Stimulated activated CD4-positive, alpha-beta T cell treated with anti-CD3 and anti-CD28 coated beads, Interleukin-4, amount 100 ng/mL, for 48 hours (primary cell): ENCODE measurements at regions not wholly inside any gene's neighbourhood (a gene's known extent, or its start where the extent isn't known, plus 50 kb on each side); places are given as distances from the start of the nearest gene placed in this dataset.
"Not testable (repeated sequence)": the region's sequence is repeated elsewhere in the genome, so short reads cannot be mapped to it uniquely, and the experiment has no call there.

Source experiments
- DNase-seq, 2 donors: peaks; one replicate each; pipeline ENCODE4 v3.0.0-alpha.2; 2020; ENCODE audit warnings: low read depth in 2 of 2

- DNase-seq = peak in 1 of 2 donors; percentile 8
Measured at GRCh38 chr9:105114318-105114717, 130.1 kb upstream of the SLC44A1 start.

GRCh38 chr9:105114964-105115728 lies 129.3 kb upstream of the SLC44A1 start:
- no peak for DNase-seq

GRCh38 chr9:105116052-105116868 lies 128.2 kb upstream of the SLC44A1 start:
- no peak for DNase-seq

- no peak for DNase-seq
Measured at GRCh38 chr9:105117234-105117633, 127.2 kb upstream of the SLC44A1 start.

GRCh38 chr9:105118636-105119035 lies 125.8 kb upstream of the SLC44A1 start:
- DNase-seq = no peak

GRCh38 chr9:105119156-105119555 lies 125.3 kb upstream of the SLC44A1 start:
- no peak for DNase-seq

- no peak for DNase-seq
Measured at GRCh38 chr9:105121861-105122430, 122.5 kb upstream of the SLC44A1 start.

- not testable (repeated sequence) for DNase-seq
Measured at GRCh38 chr9:105124598-105124997, 119.9 kb upstream of the SLC44A1 start.

- DNase-seq = no peak
Measured at GRCh38 chr9:105126226-105126625, 118.2 kb upstream of the SLC44A1 start.

GRCh38 chr9:105127863-105128220 lies 116.6 kb upstream of the SLC44A1 start:
- no peak for DNase-seq

GRCh38 chr9:105128908-105129600 lies 115.4 kb upstream of the SLC44A1 start:
- DNase-seq = no peak

- no peak for DNase-seq
Measured at GRCh38 chr9:105129731-105130130, 114.7 kb upstream of the SLC44A1 start.

- DNase-seq = no peak
Measured at GRCh38 chr9:105131981-105132380, 112.5 kb upstream of the SLC44A1 start.

GRCh38 chr9:105132606-105133005 lies 111.8 kb upstream of the SLC44A1 start:
- no peak for DNase-seq

- no peak for DNase-seq
Measured at GRCh38 chr9:105138306-105138801, 106.1 kb upstream of the SLC44A1 start.

- no peak for DNase-seq
Measured at GRCh38 chr9:105141146-105141975, 103.1 kb upstream of the SLC44A1 start.

GRCh38 chr9:105141976-105142250 lies 102.5 kb upstream of the SLC44A1 start:
- DNase-seq = no peak

GRCh38 chr9:105142406-105143135 lies 101.9 kb upstream of the SLC44A1 start:
- no peak for DNase-seq

- no peak for DNase-seq
Measured at GRCh38 chr9:105143136-105143430, 101.4 kb upstream of the SLC44A1 start.

- no peak for DNase-seq
Measured at GRCh38 chr9:105144076-105144475, 100.4 kb upstream of the SLC44A1 start.

- no peak for DNase-seq
Measured at GRCh38 chr9:105144841-105145240, 99.6 kb upstream of the SLC44A1 start.
